IMR-90 (cell line): ENCODE measurements at regions not wholly inside any gene's neighbourhood (a gene's known extent, or its start where the extent isn't known, plus 50 kb on each side); places are given as distances from the start of the nearest gene placed in this dataset.

Experiments
- ATAC-seq: fragments of 200-7000 bp; cut with Tn5 transposase; 2 replicates; pipeline ENCODE4 v1.9.1; 2020; ENCODE audit warnings: low read depth, mild to moderate bottlenecking, moderate library complexity
- BruUV-seq: library from RNA; stranded (reverse); fragments of 400-500 nt; replicated peaks from 2 replicates; lab custom pipeline; 2021; lab: Mats Ljungman, UMichigan
- CTCF ChIA-PET: fragments of 300-600 bp; formaldehyde crosslinking; extraction: SDS; loops from one replicate; lab custom pipeline; 2021; ENCODE audit warnings: antibody characterized with exemption; lab: Yijun Ruan, JAX
- POLR2A ChIA-PET: fragments of 300-600 bp; sonication (Branson Sonifier 250); formaldehyde crosslinking; loops from one replicate; lab custom pipeline; 2022; ENCODE audit warnings: antibody characterized with exemption; ENCODE audit not compliant: unreplicated experiment; lab: Charles Lee
- DNase-seq: peaks from one replicate; pipeline ENCODE4 v3.0.0; 2013
- H2AFZ ChIP-seq: replicated peaks from 2 replicates; pipeline ENCODE3; 2013; ENCODE audit warnings: low read length, mild to moderate bottlenecking; ENCODE audit not compliant: poor library complexity
- H2AK5ac ChIP-seq: 2 replicates; pipeline ENCODE4 v1.6.1; 2013; ENCODE audit warnings: low read depth, low read length, inconsistent platforms
- H2AK9ac ChIP-seq: replicated peaks from 2 replicates; pipeline ENCODE3; 2013; ENCODE audit warnings: mild to moderate bottlenecking, low read depth, low read length, moderate library complexity; ENCODE audit not compliant: poor library complexity
- H2BK120ac ChIP-seq: 2 replicates; pipeline ENCODE4 v1.6.1; 2013; ENCODE audit warnings: low read depth, low read length, inconsistent platforms
- H2BK15ac ChIP-seq: 3 replicates; pipeline ENCODE4 v1.6.1; 2013; ENCODE audit warnings: low read depth, low read length, inconsistent platforms
- H2BK20ac ChIP-seq: 2 replicates; pipeline ENCODE4 v1.6.1; 2013; ENCODE audit warnings: low read depth, mild to moderate bottlenecking, inconsistent platforms, low read length, moderate library complexity
- H2BK5ac ChIP-seq: 2 replicates; pipeline ENCODE4 v1.6.1; 2013; ENCODE audit warnings: mild to moderate bottlenecking, low read depth, low read length, inconsistent platforms; ENCODE audit not compliant: poor library complexity, severe bottlenecking
- H3K14ac ChIP-seq: replicated peaks from 2 replicates; pipeline ENCODE4 v1.6.1; 2013; ENCODE audit warnings: low read depth, low read length, inconsistent platforms
- H3K18ac ChIP-seq: 2 replicates; pipeline ENCODE4 v1.6.1; 2013; ENCODE audit warnings: low read depth, low read length, control low read depth
- H3K23ac ChIP-seq: 2 replicates; pipeline ENCODE4 v1.6.1; 2013; ENCODE audit warnings: low read depth, low read length, inconsistent platforms
- H3K27ac ChIP-seq: 2 replicates; pipeline ENCODE4 v1.5.1; 2013; ENCODE audit warnings: mild to moderate bottlenecking, control low read depth, low read length; ENCODE audit not compliant: insufficient read depth
- H3K27me3 ChIP-seq: 2 replicates; pipeline ENCODE4 v1.6.1; 2013; ENCODE audit warnings: low read length; ENCODE audit not compliant: control insufficient read depth, insufficient read depth
- H3K36me3 ChIP-seq: 2 replicates; pipeline ENCODE4 v1.6.1; 2013; ENCODE audit warnings: low read length, mixed read lengths; ENCODE audit not compliant: control insufficient read depth, insufficient read depth
- H3K4ac ChIP-seq: 2 replicates; pipeline ENCODE4 v1.6.1; 2013; ENCODE audit warnings: low read depth, low read length, inconsistent platforms
- H3K4me1 ChIP-seq: 2 replicates; pipeline ENCODE4 v1.6.1; 2013; ENCODE audit warnings: low read length, mixed read lengths; ENCODE audit not compliant: control insufficient read depth, insufficient read depth
- H3K4me2 ChIP-seq: 2 replicates; pipeline ENCODE4 v1.6.1; 2013; ENCODE audit warnings: low read depth, mild to moderate bottlenecking, control low read depth, low read length, moderate library complexity
- H3K4me3 ChIP-seq: 2 replicates; pipeline ENCODE4 v1.5.1; 2013; ENCODE audit warnings: low read depth, mild to moderate bottlenecking, control low read depth, low read length, moderate library complexity; ENCODE audit not compliant: insufficient read depth
- H3K56ac ChIP-seq: 2 replicates; pipeline ENCODE4 v1.6.1; 2013; ENCODE audit warnings: low read length, inconsistent platforms; ENCODE audit not compliant: insufficient read depth; ENCODE audit errors: extremely low read depth
- H3K79me1 ChIP-seq, 2 experiments: 2 replicates each; pipeline ENCODE4 v1.6.1; 2013; ENCODE audit warnings: low read length in 2 of 2, inconsistent platforms in 1 of 2, low read depth in 1 of 2
- H3K9ac ChIP-seq: 2 replicates; pipeline ENCODE4 v1.6.1; 2013; ENCODE audit warnings: low read depth, low read length, control low read depth
- H3K9me1 ChIP-seq: 2 replicates; pipeline ENCODE4 v1.6.1; 2013; ENCODE audit warnings: low read length, inconsistent platforms; ENCODE audit not compliant: insufficient read depth
- H3K9me3 ChIP-seq: 2 replicates; pipeline ENCODE4 v1.6.1; 2013; ENCODE audit warnings: low read length; ENCODE audit not compliant: control insufficient read depth, insufficient read depth
- H4K20me1 ChIP-seq: 2 replicates; pipeline ENCODE4 v1.6.1; 2013; ENCODE audit warnings: low read length, inconsistent platforms; ENCODE audit not compliant: insufficient read depth
- H4K5ac ChIP-seq: 2 replicates; pipeline ENCODE4 v1.6.1; 2013; ENCODE audit warnings: mild to moderate bottlenecking, low read depth, low read length, control low read depth
- H4K8ac ChIP-seq, 2 experiments: 2 replicates each; pipeline ENCODE4 v1.6.1; 2013; ENCODE audit warnings: low read depth in 2 of 2, low read length in 2 of 2, control low read depth in 1 of 2, inconsistent platforms in 1 of 2
- H4K91ac ChIP-seq: 2 replicates; pipeline ENCODE4 v1.6.1; 2013; ENCODE audit warnings: low read depth, low read length, inconsistent platforms; ENCODE audit not compliant: insufficient read depth
- BHLHE40 ChIP-seq: fragments of 150-350 bp; IDR thresholded peaks from 2 replicates; pipeline ENCODE4 v1.6.1; 2016; ENCODE audit warnings: mild to moderate bottlenecking, low read depth, low read length
- CTCF ChIP-seq: conservative IDR thresholded peaks from 2 replicates; pipeline ENCODE4 v1.5.1; 2012; ENCODE audit warnings: mild to moderate bottlenecking, low read depth, low read length, improper control_type of control experiment
- NFE2L2 ChIP-seq: fragments of 150-350 bp; IDR thresholded peaks from 2 replicates; pipeline ENCODE4 v1.6.1; 2016; ENCODE audit warnings: low read depth, mild to moderate bottlenecking, low read length
- RFX5 ChIP-seq: IDR thresholded peaks from 2 replicates; pipeline ENCODE4 v1.8.0; 2012; ENCODE audit warnings: low read depth, mild to moderate bottlenecking, low read length, moderate library complexity
- SMC3 ChIP-seq: fragments of 150-350 bp; IDR thresholded peaks from 2 replicates; pipeline ENCODE4 v1.6.1; 2016; ENCODE audit warnings: low read depth, mild to moderate bottlenecking, antibody characterized with exemption, low read length, moderate library complexity
- WGBS, 2 experiments: methylation state at CpG; one replicate each; pipeline versions ENCODE4 v1.1.5 to v1.1.7; 2013; ENCODE audit warnings: missing lambda C conversion rate in 2 of 2; ENCODE audit not compliant: insufficient read length in 1 of 2; ENCODE audit errors: extremely low coverage in 2 of 2; 5-methylcytosine and 5-hydroxymethylcytosine counted together
- dilution Hi-C: fragments of 300-500 bp; cut with HindIII; formaldehyde crosslinking; loops from one replicate; pipeline ENCODE4 v1.14.3; 2018; ENCODE audit warnings: low sequenced_read_pairs; ENCODE audit not compliant: unreplicated experiment
- in situ Hi-C: fragments of 300-500 bp; cut with MboI; formaldehyde crosslinking; loops from 3 replicates; pipeline ENCODE4 v1.14.3; 2019; ENCODE audit warnings: low sequenced_read_pairs, inconsistent platforms, mixed read lengths
- intact Hi-C: fragments of 100-400 bp; cut with micrococcal nuclease; formaldehyde crosslinking; loops from 2 replicates; pipeline ENCODE4 v1.10.0; 2022

- Histone ChIP-seq H3K4me2 (no peak overlapping the region), H3K56ac (no peak overlapping the region), H4K91ac (no peak overlapping the region), H4K8ac (no peak overlapping the region), H2BK120ac (no peak overlapping the region), H3K4me1 (no peaks in the 10 kb centered on the region), H3K27me3 (peaks cover 3% of the 10 kb centered on the region; the same call in 1 of the 2 replicates), H3K4ac (no peak overlapping the region), H3K27ac (no peak overlapping the region), H2BK5ac (no peak overlapping the region), H3K36me3 (no peaks in the 10 kb centered on the region), H3K4me3 (no peak overlapping the region), H4K5ac (no peak overlapping the region), H2AK9ac (no peak overlapping the region), H2AFZ (no peak overlapping the region), H2BK20ac (no peak overlapping the region), H2BK15ac (no peak overlapping the region), H3K18ac (no peak overlapping the region), H2AK5ac (no peak overlapping the region), H3K9me1 (no peaks in the 10 kb centered on the region), H4K20me1 (no peaks in the 10 kb centered on the region), H3K9me3 (0 out of 2 replicates have a peak, but pooled peaks cover 2% of the 10 kb centered on the region), H3K9ac (no peak overlapping the region), H3K79me1 (no peaks in the 10 kb centered on the region), H3K14ac (no peak overlapping the region), H3K23ac (no peak overlapping the region)
- intact Hi-C loops = no loop called here
- POLR2A ChIA-PET = no interaction called here
- in situ Hi-C loops = no loop called here
- ATAC-seq (no peak), DNase-seq (no peak)
- WGBS, 2 experiments = no CpG with 5 or more reads among the region's 1 CpG
- no TSS peak for BruUV-seq
- dilution Hi-C loops = no loop called here
- CTCF ChIA-PET = no interaction called here
- TF ChIP-seq NFE2L2 = no peak
- TF ChIP-seq SMC3 = no peak
- TF ChIP-seq BHLHE40 = no peak
- no peak for TF ChIP-seq RFX5
- no peak for TF ChIP-seq CTCF
These were observed 65.5 kb upstream of the GCM1 start for GRCh38 chr6:53214172-53214571.
